ENCODE measurements at regions not wholly inside any gene's neighbourhood (a gene's known extent, or its start where the extent isn't known, plus 50 kb on each side); places are given as distances from the start of the nearest gene placed in this dataset.

DNA sequence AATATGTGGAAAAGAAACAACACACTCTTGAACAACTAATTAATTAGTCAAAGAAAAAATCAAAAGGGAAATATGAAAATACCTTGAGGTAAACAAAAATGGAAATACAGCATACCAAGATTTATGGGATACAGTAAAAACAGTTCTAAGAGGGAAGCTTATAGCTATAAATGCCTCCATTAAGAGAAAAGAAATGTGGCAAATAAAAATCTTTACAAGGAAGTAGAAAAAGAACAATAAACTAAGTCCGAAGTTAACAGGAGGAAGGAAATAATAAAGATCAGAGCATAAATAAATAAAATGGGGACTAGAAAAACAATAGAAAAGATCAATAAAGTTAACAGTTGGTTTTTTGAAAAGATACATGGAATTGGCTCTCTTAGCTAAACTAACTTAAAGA lies 267.8 kb upstream of the NRP1 start:
- TF ChIP-seq POLR2A (IDR thresholded peaks at IDR 0.05; ENCODE audit: low read depth, low read length): no peak
- TF ChIP-seq POLR2AphosphoS5 (IDR thresholded peaks at IDR 0.05; ENCODE audit: low read depth, low read length): no peak
- no peak for TF ChIP-seq TAF1 (IDR thresholded peaks at IDR 0.05; ENCODE audit: borderline replicate concordance, low read depth, low read length)
